ENCODE measurements at regions not wholly inside any gene's neighbourhood (a gene's known extent, or its start where the extent isn't known, plus 50 kb on each side); places are given as distances from the start of the nearest gene placed in this dataset.

- H3K14ac ChIP-seq (ENCODE audit: insufficient read length): no peak overlapping the region
- no peaks in the 10 kb centered on the region for H3K79me2 ChIP-seq (ENCODE audit: control insufficient read depth in 1 of 2, insufficient read depth in 2 of 2, low read length in 2 of 2)
- no peak overlapping the region for H2BK12ac ChIP-seq (ENCODE audit: low read depth, low read length)
- no peak overlapping the region for H3K56ac ChIP-seq (replicated peaks; ENCODE audit: insufficient read length, low read depth, low read length)
- no peak overlapping the region for H2BK120ac ChIP-seq (replicated peaks; ENCODE audit: low read depth, low read length)
- H4K20me1 ChIP-seq (replicated peaks in 1 of 2; ENCODE audit: control insufficient read depth in 1 of 2, insufficient read depth in 2 of 2, low read length in 2 of 2): no peaks in the 10 kb centered on the region
- FAIRE-seq (no peak), DNase-seq (ENCODE audit: low read depth in 1 of 2, low spot score in 2 of 2) (no peak)
- H3K27ac ChIP-seq (ENCODE audit: low read depth, low read length): no peak overlapping the region
- H3K9me3 ChIP-seq (ENCODE audit: insufficient read depth in 2 of 2, low read depth in 1 of 2, low read length in 1 of 2): no peaks in the 10 kb centered on the region
- ChIA-PET POLR2A (ENCODE audit: partially characterized antibody) (no interaction called here), CTCF (ENCODE audit: partially characterized antibody) (interaction anchor here (0.8 to 1.5 kb wide), 4 partner anchors 13 to 678 kb away, joined by 3 to 5 read pairs (median 4); no protein-coding TSS in a partner anchor)
- no peak for TF ChIP-seq CBX8 (IDR thresholded peaks at IDR 0.05; ENCODE audit: borderline replicate concordance, low read depth, low read length)
- TF ChIP-seq KDM4A (IDR thresholded peaks at IDR 0.05; ENCODE audit: low read depth, low read length, severe bottlenecking): no peak
- no peak for TF ChIP-seq USF2 (IDR thresholded peaks at IDR 0.05; ENCODE audit: low read length)
- no peak for TF ChIP-seq PHF8 (conservative IDR thresholded peaks at IDR 0.05; ENCODE audit: low read depth, low read length)
- TF ChIP-seq HDAC2 (IDR thresholded peaks at IDR 0.05; ENCODE audit: borderline replicate concordance in 1 of 2, low read depth in 2 of 2, low read length in 2 of 2): no peak
- no peak for TF ChIP-seq BACH1 (IDR thresholded peaks at IDR 0.05; ENCODE audit: low read length)
- H3K4me3 ChIP-seq (ENCODE audit: extremely low read depth in 1 of 4, insufficient read depth in 2 of 4, low read depth in 3 of 4, low read length in 4 of 4): no peak overlapping the region
- no peak overlapping the region for H3K18ac ChIP-seq (ENCODE audit: extremely low read depth, low read length)
- WGBS, 2 experiments (ENCODE audit: extremely low coverage in 1 of 2, insufficient coverage in 1 of 2, insufficient read length in 1 of 2, insufficient replicate concordance in 2 of 2, low coverage in 1 of 2, low lambda C conversion rate in 2 of 2, missing lambda C conversion rate in 1 of 2): 96% methylated on average over 2 of the region's 2 CpGs; no CpG with 5 or more reads in 1 of the 2 experiments
- H2BK5ac ChIP-seq (ENCODE audit: low read depth, low read length): no peak overlapping the region
- no peak overlapping the region for H3K23ac ChIP-seq (ENCODE audit: insufficient read length)
- H3K9ac ChIP-seq (replicated peaks in 1 of 4; ENCODE audit: extremely low read depth in 1 of 4, low read depth in 3 of 4, low read length in 3 of 4): no peak overlapping the region
- H3K23me2 ChIP-seq (ENCODE audit: low read depth, low read length): no peaks in the 10 kb centered on the region
- no peak overlapping the region for H2BK20ac ChIP-seq (ENCODE audit: low read length)
- H3K27me3 ChIP-seq (replicated peaks in 1 of 4; ENCODE audit: control insufficient read depth in 3 of 4, extremely low read depth in 1 of 4, insufficient read depth in 3 of 4, low read length in 3 of 4): peaks cover 0 to 2% (median 0%) of the 10 kb centered on the region in 4 experiments; a peak in 2 of 7 replicates
- H3K4me1 ChIP-seq (replicated peaks in 1 of 4; ENCODE audit: control insufficient read depth in 3 of 4, insufficient read depth in 4 of 4, low read length in 3 of 4): no peaks in the 10 kb centered on the region
- H3K36me3 ChIP-seq (ENCODE audit: control insufficient read depth in 2 of 4, insufficient read depth in 4 of 4, low read length in 3 of 4): no peaks in the 10 kb centered on the region
- H2BK15ac ChIP-seq (ENCODE audit: low read length): no peak overlapping the region
- no peak overlapping the region for H4K5ac ChIP-seq (ENCODE audit: insufficient read length, low read depth, low read length)
- no peak overlapping the region for H2AK5ac ChIP-seq (ENCODE audit: low read depth, low read length)
- H3K4ac ChIP-seq (replicated peaks; ENCODE audit: insufficient read length, low read depth, low read length): no peak overlapping the region
- H4K8ac ChIP-seq (ENCODE audit: extremely low read depth, insufficient read depth, low read length): no peak overlapping the region
- no peak overlapping the region for H3K4me2 ChIP-seq (ENCODE audit: insufficient read depth in 1 of 2, low read depth in 2 of 2, low read length in 2 of 2)
- H4K91ac ChIP-seq (replicated peaks; ENCODE audit: insufficient read length, low read length): no peak overlapping the region
- no peak overlapping the region for H2AFZ ChIP-seq (ENCODE audit: low read length)
- H3K79me1 ChIP-seq (ENCODE audit: low read depth, low read length): no peaks in the 10 kb centered on the region
Measured at GRCh38 chr10:109104806-109105205, 818.5 kb downstream of the XPNPEP1 start.
